ENCODE measurements at regions not wholly inside any gene's neighbourhood (a gene's known extent, or its start where the extent isn't known, plus 50 kb on each side); places are given as distances from the start of the nearest gene placed in this dataset.

DNA sequence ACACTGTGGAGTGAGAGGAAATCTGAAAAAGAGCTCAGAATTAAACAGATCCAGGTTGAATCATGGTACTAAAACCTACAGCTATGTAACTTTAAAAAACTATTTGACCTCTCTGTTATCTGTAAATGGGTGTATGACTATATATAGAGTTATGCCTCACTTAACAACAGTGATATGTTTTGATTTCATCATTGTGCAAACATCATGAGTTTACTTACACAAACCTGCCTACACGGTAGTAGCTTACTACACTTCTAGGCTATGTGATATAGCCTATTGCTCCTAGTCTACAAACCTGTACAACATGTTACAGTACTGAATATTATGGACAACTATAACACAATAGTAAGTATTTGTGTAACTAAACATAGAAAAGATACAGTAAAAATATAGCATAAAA, 191.6 kb upstream of the MEIS2 start:
- no peaks in the 10 kb centered on the region for H3K36me3 ChIP-seq
- DNase-seq (ENCODE audit: extremely low spot score in 2 of 2): no peak
- no peak for TF ChIP-seq CTCF (IDR thresholded peaks at IDR 0.05)
- no peak for TF ChIP-seq POLR2A (IDR thresholded peaks at IDR 0.05)
- TF ChIP-seq POLR2AphosphoS5 (IDR thresholded peaks at IDR 0.05; ENCODE audit: insufficient read depth in 1 of 2, low read depth in 1 of 2): no peak
- H3K9me3 ChIP-seq: no peaks in the 10 kb centered on the region
- no peaks in the 10 kb centered on the region for H3K4me1 ChIP-seq
- intact Hi-C loops (cut with DNase I): no loop called here
- no peak overlapping the region for H3K4me3 ChIP-seq
- no peaks in the 10 kb centered on the region for H3K27me3 ChIP-seq
- no peak overlapping the region for H3K27ac ChIP-seq

DNA sequence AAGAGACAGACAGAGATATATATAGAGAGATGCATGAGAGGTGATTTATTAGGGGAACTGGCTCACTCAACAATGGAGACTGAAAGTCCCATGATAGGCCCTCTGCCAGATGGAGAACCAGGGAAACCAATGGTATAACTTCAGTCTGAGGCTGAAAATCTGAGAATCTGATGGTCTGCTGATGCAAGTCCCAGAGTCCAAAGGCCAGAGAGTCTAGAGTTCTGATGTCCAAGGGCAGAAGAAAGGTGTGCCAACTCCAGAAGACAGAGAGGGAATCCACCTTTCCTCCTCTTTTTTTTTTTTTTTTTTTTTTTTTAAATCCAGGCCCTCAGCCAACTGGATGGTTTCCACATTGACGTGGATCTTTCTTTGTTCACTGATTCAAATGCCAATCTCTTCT, 197.9 kb upstream of the MEIS2 start:
- Histone ChIP-seq H3K27me3 (no peaks in the 10 kb centered on the region), H3K36me3 (no peaks in the 10 kb centered on the region), H3K27ac (no peak overlapping the region), H3K4me1 (no peaks in the 10 kb centered on the region), H3K4me3 (no peak overlapping the region), H3K9me3 (no peaks in the 10 kb centered on the region)
- TF ChIP-seq POLR2AphosphoS5 (IDR thresholded peaks at IDR 0.05; ENCODE audit: insufficient read depth in 1 of 2, low read depth in 1 of 2): no peak
- no peak for TF ChIP-seq CTCF (IDR thresholded peaks at IDR 0.05)
- TF ChIP-seq POLR2A (IDR thresholded peaks at IDR 0.05): no peak
- DNase-seq (ENCODE audit: extremely low spot score in 2 of 2): no peak
- intact Hi-C loops (cut with DNase I): no loop called here

GRCh38 chr15:37339437-37339836, 239.1 kb upstream of the MEIS2 start:
- Histone ChIP-seq H3K9me3 (no peaks in the 10 kb centered on the region), H3K27me3 (no peaks in the 10 kb centered on the region), H3K4me1 (no peaks in the 10 kb centered on the region), H3K27ac (no peak overlapping the region), H3K4me3 (no peak overlapping the region), H3K36me3 (no peaks in the 10 kb centered on the region)
- no peak for TF ChIP-seq CTCF (IDR thresholded peaks at IDR 0.05)
- no peak for TF ChIP-seq POLR2AphosphoS5 (IDR thresholded peaks at IDR 0.05; ENCODE audit: insufficient read depth in 1 of 2, low read depth in 1 of 2)
- TF ChIP-seq POLR2A (IDR thresholded peaks at IDR 0.05): no peak
- intact Hi-C loops (cut with DNase I): no loop called here
- DNase-seq (ENCODE audit: extremely low spot score in 2 of 2): no peak

DNA sequence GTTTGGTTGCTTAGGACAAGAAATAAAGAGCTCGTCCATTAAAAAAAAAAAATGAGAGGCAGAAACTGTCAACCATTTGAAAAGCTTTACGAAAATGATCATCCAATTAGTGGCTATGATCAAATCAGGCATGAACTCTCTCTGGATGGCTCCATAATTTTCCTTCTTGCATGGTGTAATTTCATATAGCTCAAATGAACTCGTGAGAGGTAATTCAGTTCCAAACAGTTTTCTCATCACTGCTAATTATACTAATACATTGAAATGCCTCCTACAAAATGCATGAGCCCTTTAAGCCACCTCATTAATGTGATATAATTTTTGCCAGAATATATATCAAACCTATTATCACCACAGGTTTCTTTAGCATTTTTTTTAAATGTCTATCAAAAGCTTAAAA, 239.5 kb upstream of the MEIS2 start:
- intact Hi-C loops (cut with DNase I): no loop called here
- no peaks in the 10 kb centered on the region for H3K36me3 ChIP-seq
- H3K4me3 ChIP-seq: no peak overlapping the region
- TF ChIP-seq POLR2AphosphoS5 (IDR thresholded peaks at IDR 0.05; ENCODE audit: insufficient read depth in 1 of 2, low read depth in 1 of 2): no peak
- no peak for TF ChIP-seq CTCF (IDR thresholded peaks at IDR 0.05)
- TF ChIP-seq POLR2A (IDR thresholded peaks at IDR 0.05): no peak
- no peaks in the 10 kb centered on the region for H3K27me3 ChIP-seq
- H3K27ac ChIP-seq: no peak overlapping the region
- DNase-seq (ENCODE audit: extremely low spot score in 2 of 2): no peak
- no peaks in the 10 kb centered on the region for H3K9me3 ChIP-seq
- no peaks in the 10 kb centered on the region for H3K4me1 ChIP-seq

DNA sequence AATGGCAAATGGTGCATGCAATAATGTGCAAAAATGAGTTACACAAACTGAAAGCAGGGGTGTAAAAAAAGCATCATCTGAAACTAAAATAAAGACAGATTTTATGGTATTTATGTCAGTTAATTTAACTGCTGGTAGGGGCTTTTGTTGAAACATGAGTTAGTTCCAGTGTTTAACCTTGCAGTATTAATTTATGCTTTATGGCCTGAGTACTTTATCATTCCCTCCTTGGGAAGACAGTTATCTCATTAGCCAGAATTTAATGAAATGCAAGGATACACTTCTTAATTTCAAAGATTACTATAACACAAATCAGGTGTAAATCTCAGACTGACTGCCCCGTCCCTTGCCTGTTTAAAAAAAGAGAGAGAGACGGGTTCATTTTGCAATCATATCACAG, 240.1 kb upstream of the MEIS2 start:
- H3K36me3 ChIP-seq: no peaks in the 10 kb centered on the region
- no peak overlapping the region for H3K27ac ChIP-seq
- no peaks in the 10 kb centered on the region for H3K4me1 ChIP-seq
- no peak for TF ChIP-seq POLR2AphosphoS5 (IDR thresholded peaks at IDR 0.05; ENCODE audit: insufficient read depth in 1 of 2, low read depth in 1 of 2)
- no peak for TF ChIP-seq POLR2A (IDR thresholded peaks at IDR 0.05)
- no peak for TF ChIP-seq CTCF (IDR thresholded peaks at IDR 0.05)
- intact Hi-C loops (cut with DNase I): no loop called here
- no peaks in the 10 kb centered on the region for H3K9me3 ChIP-seq
- no peaks in the 10 kb centered on the region for H3K27me3 ChIP-seq
- DNase-seq (ENCODE audit: extremely low spot score in 2 of 2): no peak
- H3K4me3 ChIP-seq: no peak overlapping the region

Measured in vagina (tissue), 2 donors.